ENCODE measurements at regions not wholly inside any gene's neighbourhood (a gene's known extent, or its start where the extent isn't known, plus 50 kb on each side); places are given as distances from the start of the nearest gene placed in this dataset.

DNA sequence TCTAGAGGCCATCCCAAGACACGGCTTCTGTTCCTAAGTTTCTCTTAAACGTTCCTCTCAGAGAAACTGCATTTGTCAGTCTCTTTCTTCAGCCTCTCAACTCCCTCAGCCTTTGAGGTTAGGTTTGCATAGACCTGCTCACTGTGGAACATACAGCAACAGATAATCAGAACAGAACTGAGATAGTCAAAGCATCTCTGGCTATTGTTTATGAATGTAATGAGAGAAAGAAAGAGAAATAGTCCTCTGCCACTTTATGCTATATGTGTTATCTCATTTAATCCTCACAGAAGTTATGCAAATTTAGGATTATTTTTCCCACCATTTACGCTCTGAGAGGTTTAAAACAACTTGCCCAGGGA, 190.6 kb downstream of the PHLDA1 start:
- no peak overlapping the region for H3K4me3 ChIP-seq (ENCODE audit: insufficient read depth, low read length)
- H2AFZ ChIP-seq (ENCODE audit: low read length) = no peak overlapping the region
- H3K4me1 ChIP-seq (ENCODE audit: insufficient read depth, low read length) = no peaks in the 10 kb centered on the region
- no peak for DNase-seq (ENCODE audit: insufficient read length, low spot score, missing footprints)
- no peaks in the 10 kb centered on the region for H4K20me1 ChIP-seq (ENCODE audit: insufficient read depth, low read length)
- no peaks in the 10 kb centered on the region for H3K9me3 ChIP-seq (ENCODE audit: low read depth, low read length)
- no peak overlapping the region for H3K27ac ChIP-seq (ENCODE audit: low read depth, low read length)
- H3K36me3 ChIP-seq (ENCODE audit: insufficient read depth, low read length) = no peaks in the 10 kb centered on the region
- H3K27me3 ChIP-seq (ENCODE audit: insufficient read depth, low read length) = no peaks in the 10 kb centered on the region
- TF ChIP-seq, protein P1, sequence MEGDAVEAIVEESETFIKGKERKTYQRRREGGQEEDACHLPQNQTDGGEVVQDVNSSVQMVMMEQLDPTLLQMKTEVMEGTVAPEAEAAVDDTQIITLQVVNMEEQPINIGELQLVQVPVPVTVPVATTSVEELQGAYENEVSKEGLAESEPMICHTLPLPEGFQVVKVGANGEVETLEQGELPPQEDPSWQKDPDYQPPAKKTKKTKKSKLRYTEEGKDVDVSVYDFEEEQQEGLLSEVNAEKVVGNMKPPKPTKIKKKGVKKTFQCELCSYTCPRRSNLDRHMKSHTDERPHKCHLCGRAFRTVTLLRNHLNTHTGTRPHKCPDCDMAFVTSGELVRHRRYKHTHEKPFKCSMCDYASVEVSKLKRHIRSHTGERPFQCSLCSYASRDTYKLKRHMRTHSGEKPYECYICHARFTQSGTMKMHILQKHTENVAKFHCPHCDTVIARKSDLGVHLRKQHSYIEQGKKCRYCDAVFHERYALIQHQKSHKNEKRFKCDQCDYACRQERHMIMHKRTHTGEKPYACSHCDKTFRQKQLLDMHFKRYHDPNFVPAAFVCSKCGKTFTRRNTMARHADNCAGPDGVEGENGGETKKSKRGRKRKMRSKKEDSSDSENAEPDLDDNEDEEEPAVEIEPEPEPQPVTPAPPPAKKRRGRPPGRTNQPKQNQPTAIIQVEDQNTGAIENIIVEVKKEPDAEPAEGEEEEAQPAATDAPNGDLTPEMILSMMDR (IDR thresholded peaks at IDR 0.05; ENCODE audit: extremely low read depth, low read depth, low read length) = no peak
- H3K79me2 ChIP-seq (ENCODE audit: insufficient read depth, low read length) = no peaks in the 10 kb centered on the region
- no peak overlapping the region for H3K4me2 ChIP-seq (ENCODE audit: insufficient read depth, low read length)

- Histone ChIP-seq H3K79me2 (ENCODE audit: insufficient read depth, low read length) (no peaks in the 10 kb centered on the region), H3K27me3 (ENCODE audit: insufficient read depth, low read length) (no peaks in the 10 kb centered on the region), H4K20me1 (ENCODE audit: insufficient read depth, low read length) (no peaks in the 10 kb centered on the region), H3K27ac (ENCODE audit: low read depth, low read length) (no peak overlapping the region), H3K9me3 (ENCODE audit: low read depth, low read length) (no peaks in the 10 kb centered on the region), H3K4me1 (ENCODE audit: insufficient read depth, low read length) (no peaks in the 10 kb centered on the region), H3K4me2 (ENCODE audit: insufficient read depth, low read length) (no peak overlapping the region), H3K36me3 (ENCODE audit: insufficient read depth, low read length) (no peaks in the 10 kb centered on the region), H2AFZ (ENCODE audit: low read length) (no peak overlapping the region), H3K4me3 (ENCODE audit: insufficient read depth, low read length) (no peak overlapping the region)
- DNase-seq (ENCODE audit: insufficient read length, low spot score, missing footprints) = no peak
- TF ChIP-seq, protein P1 (IDR thresholded peaks at IDR 0.05; ENCODE audit: extremely low read depth, low read depth, low read length) = no peak
These were observed 193.3 kb downstream of the PHLDA1 start for GRCh38 chr12:75838309-75838708.

DNA sequence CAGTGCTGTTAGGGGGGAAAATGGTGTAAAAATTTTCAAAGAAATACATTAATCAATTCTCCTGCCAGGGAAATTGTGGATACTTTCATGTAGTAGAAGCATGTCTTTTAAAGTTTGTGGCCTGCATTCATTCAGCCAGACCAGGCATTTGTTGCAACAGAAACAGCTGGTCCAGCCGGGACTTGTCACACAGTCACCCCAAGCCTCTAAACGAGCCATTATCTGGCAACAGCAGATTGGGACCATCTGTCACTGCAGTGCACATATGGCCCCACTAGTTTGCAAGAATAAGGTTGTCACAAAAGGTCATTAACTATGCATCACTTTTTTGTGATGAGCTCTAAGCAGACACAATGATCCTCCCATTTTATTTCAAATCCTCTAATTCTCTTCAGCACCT, 193.9 kb downstream of the PHLDA1 start:
- Histone ChIP-seq H3K4me3 (ENCODE audit: insufficient read depth, low read length) (no peak overlapping the region), H3K4me2 (ENCODE audit: insufficient read depth, low read length) (no peak overlapping the region), H3K36me3 (ENCODE audit: insufficient read depth, low read length) (no peaks in the 10 kb centered on the region), H3K9me3 (ENCODE audit: low read depth, low read length) (no peaks in the 10 kb centered on the region), H3K27ac (ENCODE audit: low read depth, low read length) (no peak overlapping the region), H3K27me3 (ENCODE audit: insufficient read depth, low read length) (no peaks in the 10 kb centered on the region), H3K4me1 (ENCODE audit: insufficient read depth, low read length) (no peaks in the 10 kb centered on the region), H4K20me1 (ENCODE audit: insufficient read depth, low read length) (no peaks in the 10 kb centered on the region), H2AFZ (ENCODE audit: low read length) (no peak overlapping the region), H3K79me2 (ENCODE audit: insufficient read depth, low read length) (no peaks in the 10 kb centered on the region)
- peak; percentile 17 for DNase-seq (ENCODE audit: insufficient read length, low spot score, missing footprints)
- TF ChIP-seq, protein P1 (IDR thresholded peaks at IDR 0.05; ENCODE audit: extremely low read depth, low read depth, low read length) = no peak

DNA sequence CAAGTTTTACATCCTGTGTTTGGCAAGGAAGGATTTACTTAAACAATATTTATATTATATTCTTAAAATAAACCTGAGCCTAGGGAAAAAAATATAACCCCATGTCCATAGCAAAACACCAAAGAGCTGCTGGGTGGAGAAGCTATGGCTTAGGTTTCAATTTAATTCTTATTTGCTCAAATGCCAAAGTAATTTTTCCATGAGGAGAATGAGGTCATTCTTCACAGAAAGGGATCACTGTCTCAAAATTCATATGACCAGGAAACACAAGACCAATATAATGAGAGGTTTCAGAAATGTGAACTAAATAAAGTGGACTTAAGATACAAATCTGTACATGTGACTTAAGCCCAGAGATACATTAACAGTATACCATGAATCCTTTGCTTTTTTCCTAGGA, 195.0 kb downstream of the PHLDA1 start:
- Histone ChIP-seq H3K4me3 (ENCODE audit: insufficient read depth, low read length) (no peak overlapping the region), H3K9me3 (ENCODE audit: low read depth, low read length) (no peaks in the 10 kb centered on the region), H3K79me2 (ENCODE audit: insufficient read depth, low read length) (no peaks in the 10 kb centered on the region), H3K4me1 (ENCODE audit: insufficient read depth, low read length) (peaks cover under 1% of the 10 kb centered on the region), H3K4me2 (ENCODE audit: insufficient read depth, low read length) (no peak overlapping the region), H4K20me1 (ENCODE audit: insufficient read depth, low read length) (no peaks in the 10 kb centered on the region), H3K27me3 (ENCODE audit: insufficient read depth, low read length) (no peaks in the 10 kb centered on the region), H3K36me3 (ENCODE audit: insufficient read depth, low read length) (no peaks in the 10 kb centered on the region), H3K27ac (ENCODE audit: low read depth, low read length) (no peak overlapping the region), H2AFZ (ENCODE audit: low read length) (no peak overlapping the region)
- DNase-seq (ENCODE audit: insufficient read length, low spot score, missing footprints) = no peak
- TF ChIP-seq, protein P1 (IDR thresholded peaks at IDR 0.05; ENCODE audit: extremely low read depth, low read depth, low read length) = no peak
